ENCODE measurements at regions not wholly inside any gene's neighbourhood (a gene's known extent, or its start where the extent isn't known, plus 50 kb on each side); places are given as distances from the start of the nearest gene placed in this dataset.

DNA sequence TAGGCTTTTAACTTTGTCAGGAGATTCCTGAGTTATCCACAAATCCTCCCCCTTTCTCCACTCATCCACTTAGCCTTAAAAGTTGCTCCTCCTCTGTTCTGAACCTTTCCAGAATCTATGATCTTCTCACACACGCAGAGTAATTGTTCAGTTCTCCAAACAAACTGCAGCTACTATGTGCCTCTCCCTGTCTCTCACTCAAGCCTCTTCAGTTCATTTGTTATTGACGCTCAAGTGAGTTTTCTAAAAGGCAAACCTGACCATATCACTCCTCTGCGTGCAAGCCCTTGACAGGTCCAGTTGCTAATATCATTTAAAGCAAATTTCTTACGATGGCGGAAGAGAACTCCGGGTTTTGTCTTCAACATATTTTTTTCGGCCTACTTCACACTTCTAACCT is 1169.7 kb upstream of the TENM4 start:
- TF ChIP-seq ZC3H10 (CRISPR knock-in tag; IDR thresholded peaks at IDR 0.05): no peak
- no peak for TF ChIP-seq ISL1 (CRISPR knock-in tag; IDR thresholded peaks at IDR 0.05)
- TF ChIP-seq ZFP3 (CRISPR knock-in tag; IDR thresholded peaks at IDR 0.05): no peak
- TF ChIP-seq, protein P1, sequence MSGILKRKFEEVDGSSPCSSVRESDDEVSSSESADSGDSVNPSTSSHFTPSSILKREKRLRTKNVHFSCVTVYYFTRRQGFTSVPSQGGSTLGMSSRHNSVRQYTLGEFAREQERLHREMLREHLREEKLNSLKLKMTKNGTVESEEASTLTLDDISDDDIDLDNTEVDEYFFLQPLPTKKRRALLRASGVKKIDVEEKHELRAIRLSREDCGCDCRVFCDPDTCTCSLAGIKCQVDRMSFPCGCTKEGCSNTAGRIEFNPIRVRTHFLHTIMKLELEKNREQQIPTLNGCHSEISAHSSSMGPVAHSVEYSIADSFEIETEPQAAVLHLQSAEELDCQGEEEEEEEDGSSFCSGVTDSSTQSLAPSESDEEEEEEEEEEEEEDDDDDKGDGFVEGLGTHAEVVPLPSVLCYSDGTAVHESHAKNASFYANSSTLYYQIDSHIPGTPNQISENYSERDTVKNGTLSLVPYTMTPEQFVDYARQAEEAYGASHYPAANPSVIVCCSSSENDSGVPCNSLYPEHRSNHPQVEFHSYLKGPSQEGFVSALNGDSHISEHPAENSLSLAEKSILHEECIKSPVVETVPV (CRISPR knock-in tag; IDR thresholded peaks at IDR 0.05): no peak
- TF ChIP-seq, protein P2, sequence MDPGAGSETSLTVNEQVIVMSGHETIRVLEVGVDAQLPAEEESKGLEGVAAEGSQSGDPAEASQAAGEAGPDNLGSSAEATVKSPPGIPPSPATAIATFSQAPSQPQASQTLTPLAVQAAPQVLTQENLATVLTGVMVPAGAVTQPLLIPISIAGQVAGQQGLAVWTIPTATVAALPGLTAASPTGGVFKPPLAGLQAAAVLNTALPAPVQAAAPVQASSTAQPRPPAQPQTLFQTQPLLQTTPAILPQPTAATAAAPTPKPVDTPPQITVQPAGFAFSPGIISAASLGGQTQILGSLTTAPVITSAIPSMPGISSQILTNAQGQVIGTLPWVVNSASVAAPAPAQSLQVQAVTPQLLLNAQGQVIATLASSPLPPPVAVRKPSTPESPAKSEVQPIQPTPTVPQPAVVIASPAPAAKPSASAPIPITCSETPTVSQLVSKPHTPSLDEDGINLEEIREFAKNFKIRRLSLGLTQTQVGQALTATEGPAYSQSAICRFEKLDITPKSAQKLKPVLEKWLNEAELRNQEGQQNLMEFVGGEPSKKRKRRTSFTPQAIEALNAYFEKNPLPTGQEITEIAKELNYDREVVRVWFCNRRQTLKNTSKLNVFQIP (CRISPR knock-in tag; IDR thresholded peaks at IDR 0.05; ENCODE audit: borderline replicate concordance, low read depth): no peak
- TF ChIP-seq, protein P3, sequence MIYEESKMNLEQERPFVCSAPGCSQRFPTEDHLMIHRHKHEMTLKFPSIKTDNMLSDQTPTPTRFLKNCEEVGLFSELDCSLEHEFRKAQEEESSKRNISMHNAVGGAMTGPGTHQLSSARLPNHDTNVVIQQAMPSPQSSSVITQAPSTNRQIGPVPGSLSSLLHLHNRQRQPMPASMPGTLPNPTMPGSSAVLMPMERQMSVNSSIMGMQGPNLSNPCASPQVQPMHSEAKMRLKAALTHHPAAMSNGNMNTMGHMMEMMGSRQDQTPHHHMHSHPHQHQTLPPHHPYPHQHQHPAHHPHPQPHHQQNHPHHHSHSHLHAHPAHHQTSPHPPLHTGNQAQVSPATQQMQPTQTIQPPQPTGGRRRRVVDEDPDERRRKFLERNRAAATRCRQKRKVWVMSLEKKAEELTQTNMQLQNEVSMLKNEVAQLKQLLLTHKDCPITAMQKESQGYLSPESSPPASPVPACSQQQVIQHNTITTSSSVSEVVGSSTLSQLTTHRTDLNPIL (CRISPR knock-in tag; IDR thresholded peaks at IDR 0.05; ENCODE audit: low read depth): no peak
- no peak for TF ChIP-seq GLIS3 (CRISPR knock-in tag; IDR thresholded peaks at IDR 0.05)
- TF ChIP-seq RARB (CRISPR knock-in tag; IDR thresholded peaks at IDR 0.05): no peak
- no peak for TF ChIP-seq CSDC2 (CRISPR knock-in tag; IDR thresholded peaks at IDR 0.05)
- TF ChIP-seq, protein P4, sequence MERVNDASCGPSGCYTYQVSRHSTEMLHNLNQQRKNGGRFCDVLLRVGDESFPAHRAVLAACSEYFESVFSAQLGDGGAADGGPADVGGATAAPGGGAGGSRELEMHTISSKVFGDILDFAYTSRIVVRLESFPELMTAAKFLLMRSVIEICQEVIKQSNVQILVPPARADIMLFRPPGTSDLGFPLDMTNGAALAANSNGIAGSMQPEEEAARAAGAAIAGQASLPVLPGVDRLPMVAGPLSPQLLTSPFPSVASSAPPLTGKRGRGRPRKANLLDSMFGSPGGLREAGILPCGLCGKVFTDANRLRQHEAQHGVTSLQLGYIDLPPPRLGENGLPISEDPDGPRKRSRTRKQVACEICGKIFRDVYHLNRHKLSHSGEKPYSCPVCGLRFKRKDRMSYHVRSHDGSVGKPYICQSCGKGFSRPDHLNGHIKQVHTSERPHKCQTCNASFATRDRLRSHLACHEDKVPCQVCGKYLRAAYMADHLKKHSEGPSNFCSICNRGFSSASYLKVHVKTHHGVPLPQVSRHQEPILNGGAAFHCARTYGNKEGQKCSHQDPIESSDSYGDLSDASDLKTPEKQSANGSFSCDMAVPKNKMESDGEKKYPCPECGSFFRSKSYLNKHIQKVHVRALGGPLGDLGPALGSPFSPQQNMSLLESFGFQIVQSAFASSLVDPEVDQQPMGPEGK (CRISPR knock-in tag; IDR thresholded peaks at IDR 0.05; ENCODE audit: borderline replicate concordance): no peak
- TF ChIP-seq, protein P5, sequence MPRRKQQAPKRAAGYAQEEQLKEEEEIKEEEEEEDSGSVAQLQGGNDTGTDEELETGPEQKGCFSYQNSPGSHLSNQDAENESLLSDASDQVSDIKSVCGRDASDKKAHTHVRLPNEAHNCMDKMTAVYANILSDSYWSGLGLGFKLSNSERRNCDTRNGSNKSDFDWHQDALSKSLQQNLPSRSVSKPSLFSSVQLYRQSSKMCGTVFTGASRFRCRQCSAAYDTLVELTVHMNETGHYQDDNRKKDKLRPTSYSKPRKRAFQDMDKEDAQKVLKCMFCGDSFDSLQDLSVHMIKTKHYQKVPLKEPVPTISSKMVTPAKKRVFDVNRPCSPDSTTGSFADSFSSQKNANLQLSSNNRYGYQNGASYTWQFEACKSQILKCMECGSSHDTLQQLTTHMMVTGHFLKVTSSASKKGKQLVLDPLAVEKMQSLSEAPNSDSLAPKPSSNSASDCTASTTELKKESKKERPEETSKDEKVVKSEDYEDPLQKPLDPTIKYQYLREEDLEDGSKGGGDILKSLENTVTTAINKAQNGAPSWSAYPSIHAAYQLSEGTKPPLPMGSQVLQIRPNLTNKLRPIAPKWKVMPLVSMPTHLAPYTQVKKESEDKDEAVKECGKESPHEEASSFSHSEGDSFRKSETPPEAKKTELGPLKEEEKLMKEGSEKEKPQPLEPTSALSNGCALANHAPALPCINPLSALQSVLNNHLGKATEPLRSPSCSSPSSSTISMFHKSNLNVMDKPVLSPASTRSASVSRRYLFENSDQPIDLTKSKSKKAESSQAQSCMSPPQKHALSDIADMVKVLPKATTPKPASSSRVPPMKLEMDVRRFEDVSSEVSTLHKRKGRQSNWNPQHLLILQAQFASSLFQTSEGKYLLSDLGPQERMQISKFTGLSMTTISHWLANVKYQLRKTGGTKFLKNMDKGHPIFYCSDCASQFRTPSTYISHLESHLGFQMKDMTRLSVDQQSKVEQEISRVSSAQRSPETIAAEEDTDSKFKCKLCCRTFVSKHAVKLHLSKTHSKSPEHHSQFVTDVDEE (CRISPR knock-in tag; IDR thresholded peaks at IDR 0.05): no peak
- TF ChIP-seq ZNF8 (CRISPR knock-in tag; IDR thresholded peaks at IDR 0.05): no peak
- TF ChIP-seq ZFP30 (CRISPR knock-in tag; IDR thresholded peaks at IDR 0.05): no peak
- TF ChIP-seq SNAI2 (CRISPR knock-in tag; IDR thresholded peaks at IDR 0.05): no peak

All from SK-N-SH treated with all-trans-retinoic acid at 6 μM for 48 hours (cell line).